GM18951 (cell line): ENCODE measurements at regions not wholly inside any gene's neighbourhood (a gene's known extent, or its start where the extent isn't known, plus 50 kb on each side); places are given as distances from the start of the nearest gene placed in this dataset.
"Not testable (repeated sequence)": the region's sequence is repeated elsewhere in the genome, so short reads cannot be mapped to it uniquely, and the experiment has no call there.

ENCODE experiments used
- POLR2A ChIP-seq: IDR thresholded peaks from 4 replicates; pipeline ENCODE4 v1.6.1; 2011; ENCODE audit warnings: mild to moderate bottlenecking; ENCODE audit not compliant: insufficient read length, insufficient read depth; ENCODE audit errors: extremely low read depth
- in situ Hi-C: fragments of 300-500 bp; cut with MboI; formaldehyde crosslinking; loops from one replicate; pipeline ENCODE4 v1.12.0; 2022; ENCODE audit warnings: low sequenced_read_pairs, mixed read lengths, inconsistent platforms; ENCODE audit not compliant: unreplicated experiment

GRCh38 chr2:105545730-105546627 is 147.1 kb upstream of the FHL2 start:
- in situ Hi-C loops: no loop called here

GRCh38 chr2:105544591-105545377 is 145.9 kb upstream of the FHL2 start:
- in situ Hi-C loops: no loop called here
- TF ChIP-seq POLR2A: no peak

More at GRCh38 chr2:105545730-105546627, 147.1 kb upstream of the FHL2 start:
- no peak for TF ChIP-seq POLR2A

- in situ Hi-C loops: no loop called here
- TF ChIP-seq POLR2A: no peak
Observed at GRCh38 chr2:105541189-105542050, 142.6 kb upstream of the FHL2 start.

GRCh38 chr2:105540642-105541041 is 141.8 kb upstream of the FHL2 start:
- no peak for TF ChIP-seq POLR2A
- in situ Hi-C loops: no loop called here

- in situ Hi-C loops: no loop called here
- TF ChIP-seq POLR2A: no peak
Observed at GRCh38 chr2:105539331-105539730, 140.5 kb upstream of the FHL2 start.

GRCh38 chr2:105538840-105539239 is 140.0 kb upstream of the FHL2 start:
- no peak for TF ChIP-seq POLR2A
- in situ Hi-C loops: no loop called here

- no peak for TF ChIP-seq POLR2A
- in situ Hi-C loops: no loop called here
Observed at GRCh38 chr2:105537920-105538319, 139.1 kb upstream of the FHL2 start.

GRCh38 chr2:105537466-105537865 is 138.6 kb upstream of the FHL2 start:
- no peak for TF ChIP-seq POLR2A
- in situ Hi-C loops: no loop called here

GRCh38 chr2:105536175-105536574 is 137.3 kb upstream of the FHL2 start:
- no peak for TF ChIP-seq POLR2A
- in situ Hi-C loops: no loop called here

- in situ Hi-C loops: not testable (repeated sequence)
Observed at GRCh38 chr2:105529258-105529657, 130.4 kb upstream of the FHL2 start.

- in situ Hi-C loops: no loop called here
- no peak for TF ChIP-seq POLR2A
Observed at GRCh38 chr2:105526000-105526925, 127.4 kb upstream of the FHL2 start.

- in situ Hi-C loops: no loop called here
- TF ChIP-seq POLR2A: no peak
Observed at GRCh38 chr2:105525201-105525600, 126.3 kb upstream of the FHL2 start.
